Adrenal gland (tissue), 5 donors: ENCODE measurements at regions not wholly inside any gene's neighbourhood (a gene's known extent, or its start where the extent isn't known, plus 50 kb on each side); places are given as distances from the start of the nearest gene placed in this dataset.

Source experiments
- POLR2A ChIP-seq, 2 donors: fragments of 450-650 bp; IDR thresholded peaks; one replicate each; pipeline ENCODE4 v1.6.1; 2017; ENCODE audit warnings: antibody characterized with exemption in 2 of 2, mild to moderate bottlenecking in 2 of 2, moderate library complexity in 1 of 2
- TF ChIP-seq, protein P1 (sequence below), 6 experiments: fragments of 450-650 bp in 4 of 6; fragments of 200-600 bp in 2 of 6; sonication (generic) in 1 of 6; IDR thresholded peaks; 1 replicate in 5 of 6; 2 replicates in 1 of 6; pipeline versions ENCODE4 v1.5.1 to v1.8.0; 2016 to 2021; ENCODE audit warnings: antibody characterized with exemption in 6 of 6, mild to moderate bottlenecking in 2 of 6, moderate library complexity in 1 of 6
- donor health status: DM: no; HTN: no; CAD: no.

DNA sequence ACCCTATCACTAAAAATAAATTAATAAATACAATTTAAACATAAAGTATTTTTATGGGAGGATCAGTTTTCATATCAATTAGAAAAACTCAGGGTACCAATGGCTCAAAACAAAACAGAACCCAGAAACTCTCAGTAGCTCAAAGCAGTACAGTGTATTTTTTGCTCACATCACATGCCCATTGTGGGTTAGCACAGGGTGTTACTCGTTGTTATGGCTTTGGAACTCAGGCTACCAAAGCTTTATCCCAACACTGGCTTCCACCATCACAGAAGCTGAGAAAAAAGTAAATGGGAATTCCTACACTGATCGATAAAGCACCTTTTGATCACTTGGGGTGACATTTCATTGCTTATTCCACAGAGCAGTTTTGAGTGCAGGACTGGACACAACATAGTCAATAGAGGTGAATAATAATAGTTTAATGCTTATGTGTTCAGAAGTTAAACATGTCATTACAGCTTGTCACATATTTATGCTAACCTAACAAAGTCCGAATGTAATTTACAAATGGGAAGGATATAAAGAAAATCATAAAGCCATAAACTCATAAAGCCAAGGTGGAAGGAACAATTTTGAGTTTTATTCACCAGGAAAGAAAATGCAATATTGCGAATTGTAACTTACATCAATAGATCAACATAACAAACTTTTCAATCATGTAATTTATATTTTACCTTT lies 484.5 kb upstream of the TMPRSS15 start:
- TF ChIP-seq, protein P1, sequence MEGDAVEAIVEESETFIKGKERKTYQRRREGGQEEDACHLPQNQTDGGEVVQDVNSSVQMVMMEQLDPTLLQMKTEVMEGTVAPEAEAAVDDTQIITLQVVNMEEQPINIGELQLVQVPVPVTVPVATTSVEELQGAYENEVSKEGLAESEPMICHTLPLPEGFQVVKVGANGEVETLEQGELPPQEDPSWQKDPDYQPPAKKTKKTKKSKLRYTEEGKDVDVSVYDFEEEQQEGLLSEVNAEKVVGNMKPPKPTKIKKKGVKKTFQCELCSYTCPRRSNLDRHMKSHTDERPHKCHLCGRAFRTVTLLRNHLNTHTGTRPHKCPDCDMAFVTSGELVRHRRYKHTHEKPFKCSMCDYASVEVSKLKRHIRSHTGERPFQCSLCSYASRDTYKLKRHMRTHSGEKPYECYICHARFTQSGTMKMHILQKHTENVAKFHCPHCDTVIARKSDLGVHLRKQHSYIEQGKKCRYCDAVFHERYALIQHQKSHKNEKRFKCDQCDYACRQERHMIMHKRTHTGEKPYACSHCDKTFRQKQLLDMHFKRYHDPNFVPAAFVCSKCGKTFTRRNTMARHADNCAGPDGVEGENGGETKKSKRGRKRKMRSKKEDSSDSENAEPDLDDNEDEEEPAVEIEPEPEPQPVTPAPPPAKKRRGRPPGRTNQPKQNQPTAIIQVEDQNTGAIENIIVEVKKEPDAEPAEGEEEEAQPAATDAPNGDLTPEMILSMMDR (IDR thresholded peaks at IDR 0.05), result no peak
- no peak for TF ChIP-seq POLR2A (IDR thresholded peaks at IDR 0.05)
